ENCODE measurements at regions not wholly inside any gene's neighbourhood (a gene's known extent, or its start where the extent isn't known, plus 50 kb on each side); places are given as distances from the start of the nearest gene placed in this dataset.

DNA sequence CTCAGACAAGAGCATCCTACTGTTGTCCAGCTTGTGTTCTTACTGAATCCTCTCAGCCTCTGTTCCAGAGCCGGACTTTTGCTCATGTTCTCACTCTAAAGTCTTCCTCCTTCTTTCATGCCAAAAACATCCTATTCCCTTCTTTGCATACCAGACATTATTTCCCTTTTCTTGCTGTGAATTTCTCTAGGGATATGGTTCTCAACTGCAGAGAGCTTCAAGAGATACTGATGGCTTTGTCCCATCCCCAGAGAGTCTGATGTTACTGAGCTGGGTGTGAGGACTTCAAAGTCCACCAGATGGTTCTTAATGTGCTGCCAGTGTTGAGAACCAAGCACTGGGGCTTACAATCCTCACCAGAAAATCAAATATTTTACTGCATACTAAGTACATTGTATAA, 98.6 kb upstream of the FER start:
- no peak for DNase-seq

DNA sequence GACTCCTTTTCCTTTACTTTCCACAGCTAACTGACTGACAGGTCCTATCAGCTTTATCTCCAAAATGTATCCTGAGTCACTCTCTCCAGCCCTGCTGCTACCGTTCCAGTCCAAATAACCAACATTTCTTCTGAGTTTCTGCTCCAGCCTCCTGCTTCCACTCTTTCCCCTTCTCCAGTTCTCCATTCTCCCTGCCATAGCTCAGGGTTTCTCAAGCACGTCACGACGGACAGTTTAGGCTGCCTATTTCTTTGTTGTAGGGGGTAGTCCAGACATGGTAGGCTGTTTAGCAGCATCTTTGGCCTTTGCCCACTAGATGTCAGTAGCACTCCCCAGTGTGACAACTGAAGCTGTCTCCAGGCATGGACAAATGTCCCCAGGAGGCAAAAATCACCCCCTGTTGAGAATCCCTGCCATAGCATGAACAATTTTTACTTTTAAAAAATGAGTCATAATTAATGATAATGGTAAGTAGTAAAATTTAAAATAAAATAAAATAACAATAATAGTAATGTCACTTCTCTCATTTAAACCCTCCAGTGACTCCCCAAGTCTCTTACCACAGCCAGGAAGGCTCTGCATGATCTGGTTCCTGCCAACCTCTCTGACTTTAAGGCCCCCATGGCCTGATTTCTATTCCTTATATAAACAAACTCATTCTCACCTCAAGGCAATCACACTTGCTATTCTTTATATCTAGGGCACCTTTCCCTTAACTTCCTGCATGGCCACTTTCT, 105.4 kb upstream of the FER start:
- DNase-seq: peak; percentile 68

DNA sequence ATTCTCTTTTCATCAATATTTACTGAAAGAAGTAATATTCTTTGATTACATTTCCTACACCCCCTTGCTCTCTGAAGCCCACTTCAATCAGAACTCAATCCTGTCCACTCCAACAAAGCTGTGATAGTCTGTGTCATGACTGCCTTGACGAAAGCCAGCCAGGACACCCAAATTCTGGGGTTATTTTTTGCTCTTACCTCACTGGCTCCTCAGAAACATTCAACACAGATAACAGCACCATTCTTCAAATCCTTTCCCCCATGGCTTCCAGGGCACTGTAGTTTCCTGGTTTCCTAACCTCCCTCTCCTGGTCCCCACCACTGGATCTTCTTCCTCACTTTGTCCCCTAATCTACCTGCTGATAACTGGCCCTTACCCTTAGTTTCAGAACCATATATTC, 106.1 kb upstream of the FER start:
- no peak for DNase-seq

DNA sequence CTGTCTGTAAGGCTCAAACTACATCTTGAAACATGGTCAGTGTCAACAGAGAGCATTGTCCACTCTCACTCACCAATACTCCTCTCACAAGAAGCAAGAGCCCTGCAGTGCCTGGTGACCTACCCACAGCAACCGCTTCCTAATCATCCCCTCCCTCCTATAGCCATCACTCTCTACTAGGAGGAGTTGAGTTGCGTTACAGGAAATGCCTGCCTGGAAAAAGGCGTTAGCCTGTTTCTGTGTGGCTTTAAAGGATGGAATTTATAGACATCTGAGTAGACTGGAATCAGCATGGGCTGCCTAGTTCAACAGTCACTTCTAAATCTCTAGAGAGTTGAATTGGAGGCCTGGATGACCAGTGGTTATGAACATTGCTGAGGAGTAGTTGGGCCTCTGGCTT, 108.3 kb upstream of the FER start:
- DNase-seq: no peak

DNA sequence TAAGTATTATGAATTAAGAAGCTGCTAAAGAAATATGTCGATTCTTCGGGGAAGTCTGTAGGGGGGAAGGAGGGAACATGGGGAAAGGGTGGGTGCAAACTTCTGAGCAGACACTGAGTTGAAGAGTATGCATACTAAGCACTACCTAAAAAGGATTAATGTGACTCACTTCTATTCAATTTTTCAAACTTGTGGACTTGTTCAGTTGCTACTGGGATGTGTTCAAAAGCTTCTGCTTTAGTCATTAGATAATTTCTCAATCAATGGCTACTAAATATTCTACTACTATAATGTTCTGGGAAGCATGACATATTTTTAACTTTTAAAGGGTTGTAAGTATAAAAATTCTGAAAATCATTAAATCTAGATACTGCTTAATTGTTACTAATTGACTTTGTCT, 109.7 kb upstream of the FER start:
- DNase-seq: no peak

DNA sequence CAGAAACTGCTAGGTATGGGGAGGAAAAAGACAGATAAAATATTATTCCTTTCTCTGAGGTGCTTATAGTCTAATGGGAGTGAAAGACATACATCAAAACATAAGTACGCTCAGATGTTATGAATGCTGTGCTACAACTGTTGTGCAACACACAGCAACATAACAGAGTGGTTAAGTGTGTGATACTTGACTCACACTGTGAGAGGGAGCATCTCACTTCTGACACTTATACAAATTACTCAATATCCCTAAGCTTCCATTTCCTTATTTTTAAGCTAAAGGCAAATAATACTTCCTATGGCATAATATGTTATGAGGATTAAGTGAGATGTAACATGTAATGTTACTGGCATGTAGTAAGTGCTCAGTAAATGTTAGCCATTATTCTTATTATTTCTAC, 110.6 kb upstream of the FER start:
- no peak for DNase-seq

GRCh38 chr5:108636135-108636853, 111.4 kb upstream of the FER start:
- DNase-seq: no peak

- no peak for DNase-seq
Observed at GRCh38 chr5:108634617-108635288, 112.9 kb upstream of the FER start.

DNA sequence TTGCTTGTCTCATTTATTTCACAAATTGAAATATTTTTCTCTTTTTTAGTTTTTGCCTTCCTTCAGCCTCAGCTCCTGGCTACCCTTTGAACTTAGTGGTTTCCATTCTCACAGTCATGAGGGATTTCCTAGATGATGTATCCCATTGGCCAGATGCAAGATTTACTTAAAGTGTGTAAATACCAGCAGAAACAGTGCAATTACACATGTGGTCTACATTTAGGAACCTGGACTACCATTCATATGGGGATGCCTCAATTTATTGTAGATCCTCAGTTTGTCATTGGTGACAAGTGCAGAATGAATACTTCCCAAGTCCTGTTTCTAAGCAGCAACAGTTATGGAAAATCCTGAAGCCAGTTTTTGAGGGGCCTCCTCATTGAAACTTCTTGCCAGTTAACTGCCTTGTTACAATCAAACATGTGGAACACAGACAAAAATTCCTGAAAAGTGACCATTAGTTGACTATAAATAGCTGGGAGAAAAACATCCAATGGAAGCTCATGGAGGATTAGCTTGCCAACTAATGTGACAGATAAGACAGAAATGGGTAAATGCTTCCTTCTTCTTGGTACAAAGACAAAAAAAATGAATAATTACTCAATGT, 113.6 kb upstream of the FER start:
- DNase-seq: no peak

- DNase-seq: no peak
Observed at GRCh38 chr5:108629779-108630528, 117.7 kb upstream of the FER start.

DNA sequence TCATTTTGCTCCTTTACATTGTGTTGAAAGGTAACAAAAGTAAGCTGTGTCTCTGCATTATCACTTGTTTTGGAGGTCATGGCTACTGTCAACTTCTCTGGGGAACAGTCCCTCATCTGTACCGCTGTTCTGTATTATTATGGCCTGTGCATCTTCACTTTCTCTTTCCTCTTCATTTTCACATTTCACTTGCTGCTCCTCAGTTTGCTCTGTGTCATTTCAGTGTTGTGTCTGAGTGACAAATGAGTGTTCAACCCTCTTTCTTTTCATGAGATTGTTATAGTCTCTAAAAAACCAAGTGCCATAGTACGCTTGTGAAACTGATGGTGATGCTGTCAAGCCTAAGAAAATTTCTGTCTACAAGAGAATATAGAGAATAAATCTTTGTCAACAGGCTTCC, 122.0 kb upstream of the FER start:
- no peak for DNase-seq

GRCh38 chr5:108623826-108624225, 123.9 kb upstream of the FER start:
- DNase-seq: no peak

DNA sequence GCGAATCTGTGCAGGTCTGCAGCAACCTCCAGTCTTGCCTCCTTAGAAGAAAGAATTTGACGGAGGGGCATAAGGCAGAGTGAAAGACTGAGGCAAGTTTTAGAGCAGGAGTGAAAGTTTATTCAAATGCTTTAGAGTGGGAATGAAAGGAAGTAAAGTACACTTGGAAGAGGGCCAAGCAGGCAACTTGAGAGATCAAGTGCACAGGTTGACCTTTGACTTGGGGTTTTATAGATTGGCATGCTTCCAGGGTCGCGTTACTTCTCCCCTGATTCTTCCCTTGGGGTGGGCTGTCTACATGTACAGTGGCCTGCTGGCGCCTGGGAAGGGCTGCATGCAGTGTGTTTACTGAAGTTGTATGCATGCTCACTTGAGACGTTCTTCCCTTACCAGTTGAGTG, 127.2 kb upstream of the FER start:
- DNase-seq: no peak

- DNase-seq: no peak
Observed at GRCh38 chr5:108619815-108620214, 127.9 kb upstream of the FER start.

DNA sequence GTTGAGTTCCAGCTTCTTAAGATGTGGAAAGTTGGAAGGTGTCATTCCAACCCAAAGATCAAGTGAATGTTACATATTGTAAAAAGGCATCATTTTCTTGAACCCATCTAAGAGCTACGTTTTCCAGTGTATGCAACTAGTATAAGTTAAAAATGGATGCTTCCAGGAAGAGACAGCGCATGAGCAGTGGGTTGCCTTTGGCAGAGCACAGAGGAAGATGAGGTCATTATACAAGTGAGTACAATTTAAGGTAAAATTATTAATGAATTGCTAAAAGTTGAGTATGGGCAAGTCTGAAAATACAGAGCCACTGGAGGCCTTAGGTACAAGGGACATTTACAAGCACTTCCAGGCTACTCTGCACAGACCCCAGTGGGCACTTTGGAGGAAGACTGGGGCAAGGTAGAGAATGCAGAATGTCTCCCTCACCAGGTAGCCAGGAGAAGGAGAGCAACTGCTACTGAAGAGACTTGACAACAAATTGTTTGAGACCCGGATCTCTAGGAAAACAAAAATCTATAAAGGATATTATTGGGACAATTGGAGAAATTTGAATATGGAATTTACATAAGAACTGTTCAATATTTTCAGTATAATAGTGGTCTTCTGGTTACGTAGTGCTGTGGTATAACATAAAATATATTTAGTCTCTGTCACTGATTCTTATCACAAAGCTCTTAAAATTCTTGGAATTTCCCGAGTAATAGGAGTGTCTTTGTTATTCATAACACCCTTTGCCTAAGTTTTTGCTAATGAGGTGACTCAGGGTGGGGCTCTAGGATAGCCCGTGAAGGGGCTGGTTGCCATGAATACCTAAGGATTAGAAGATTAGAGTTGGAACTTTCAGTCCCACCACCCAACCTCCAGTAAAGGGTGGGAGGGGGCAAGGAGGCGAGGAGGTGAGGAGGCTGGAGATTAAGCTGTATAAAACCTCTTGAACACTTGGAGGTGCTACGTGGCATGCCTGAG, 129.9 kb upstream of the FER start:
- DNase-seq: no peak

DNA sequence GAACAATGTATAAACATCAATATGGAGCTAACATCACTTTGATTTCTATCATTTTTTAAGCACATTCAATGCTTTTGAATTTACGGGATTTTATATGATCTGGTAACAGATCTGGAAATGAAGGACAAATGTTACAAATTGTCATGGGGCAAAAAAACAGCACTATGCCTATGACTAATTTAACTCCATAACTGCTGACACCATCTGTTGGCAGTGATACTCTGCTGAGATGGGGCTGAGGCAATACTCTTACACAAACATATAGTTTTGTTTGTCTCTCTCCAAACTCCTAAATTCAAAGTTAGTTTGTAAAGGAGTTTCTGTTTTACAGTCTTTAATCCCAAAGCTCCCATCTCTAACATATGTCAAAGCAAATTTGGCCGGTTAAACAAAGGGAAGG, 132.5 kb upstream of the FER start:
- no peak for DNase-seq

DNA sequence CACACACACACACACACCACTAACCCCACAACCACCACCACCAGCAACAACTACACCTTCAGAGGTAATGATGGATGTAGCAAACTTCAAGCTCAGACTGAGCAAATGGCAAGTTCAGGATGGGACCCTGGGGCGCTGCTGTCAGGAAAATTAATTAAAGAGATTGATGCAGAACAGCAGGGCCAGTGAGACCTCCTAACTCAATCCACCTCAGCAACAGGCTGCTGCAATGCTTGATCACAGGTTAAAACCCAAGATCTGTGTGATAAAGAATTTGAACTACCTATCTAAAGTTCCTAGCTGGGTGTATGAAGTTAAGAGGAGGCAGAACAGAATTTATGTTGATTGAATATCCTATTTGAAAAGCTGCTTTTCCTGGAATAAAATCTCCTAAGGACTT, 140.3 kb upstream of the FER start:
- no peak for DNase-seq

- no peak for DNase-seq
Observed at GRCh38 chr5:108606185-108606584, 141.5 kb upstream of the FER start.

DNA sequence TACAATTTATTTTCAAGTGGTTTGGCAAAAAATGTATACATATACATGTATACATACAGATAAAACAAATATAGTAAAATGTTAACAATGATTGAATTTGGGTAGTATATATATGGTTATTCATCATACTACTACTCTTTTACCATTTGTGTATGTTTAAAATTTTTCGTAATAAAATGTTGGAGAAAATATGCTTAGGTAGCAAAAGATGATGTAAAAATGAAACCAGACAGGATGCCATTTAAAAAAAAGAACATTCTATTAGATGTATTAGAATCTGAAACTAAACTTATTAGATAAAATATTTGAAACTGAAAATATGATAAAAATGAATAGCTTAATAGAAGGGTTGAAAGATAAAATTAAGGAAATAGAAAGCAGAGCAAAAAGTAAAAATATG, 144.9 kb upstream of the FER start:
- no peak for DNase-seq

- DNase-seq: no peak
Observed at GRCh38 chr5:108590799-108591198, 156.9 kb upstream of the FER start.

GRCh38 chr5:108588323-108588722, 159.4 kb upstream of the FER start:
- no peak for DNase-seq

GRCh38 chr5:108587821-108588220, 159.9 kb upstream of the FER start:
- DNase-seq: no peak

Measured in RPMI8226 (cell line).